HL-60/S4 treated with retinoic acid at 250 ng/mL for 4 days and 3 days (cell line): ENCODE measurements at regions not wholly inside any gene's neighbourhood (a gene's known extent, or its start where the extent isn't known, plus 50 kb on each side); places are given as distances from the start of the nearest gene placed in this dataset.
"Not testable (repeated sequence)": the region's sequence is repeated elsewhere in the genome, so short reads cannot be mapped to it uniquely, and the experiment has no call there.

ENCODE experiments used
- in situ Hi-C: fragments of 300-500 bp; cut with MboI; formaldehyde crosslinking; loops from 2 replicates; pipeline ENCODE4 v1.7.0; 2022; ENCODE audit warnings: low sequenced_read_pairs

GRCh38 chr22:25390297-25391240, 171.1 kb downstream of the CRYBB2 start:
- in situ Hi-C loops, result no loop called here

DNA sequence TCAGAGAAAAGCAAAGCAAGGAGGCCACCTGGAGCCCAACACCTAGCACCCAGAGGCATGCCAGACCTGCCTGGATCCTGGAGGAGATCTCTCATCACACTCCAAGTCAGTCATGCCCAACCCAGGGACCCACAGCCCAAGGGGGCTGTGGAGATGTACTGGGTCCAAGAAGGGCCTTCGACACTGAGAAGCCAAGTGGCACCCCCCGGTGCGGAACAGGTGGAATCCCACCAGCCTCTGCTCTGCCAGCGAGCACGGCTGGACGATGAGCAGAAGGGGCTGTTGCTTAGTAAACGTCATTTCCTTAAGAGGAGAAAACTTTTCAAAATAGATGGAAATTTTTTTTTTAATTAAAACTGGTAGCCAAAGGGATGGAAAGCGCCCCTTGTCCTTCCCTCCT, 171.9 kb upstream of the GRK3 start:
- in situ Hi-C loops, result no loop called here

DNA sequence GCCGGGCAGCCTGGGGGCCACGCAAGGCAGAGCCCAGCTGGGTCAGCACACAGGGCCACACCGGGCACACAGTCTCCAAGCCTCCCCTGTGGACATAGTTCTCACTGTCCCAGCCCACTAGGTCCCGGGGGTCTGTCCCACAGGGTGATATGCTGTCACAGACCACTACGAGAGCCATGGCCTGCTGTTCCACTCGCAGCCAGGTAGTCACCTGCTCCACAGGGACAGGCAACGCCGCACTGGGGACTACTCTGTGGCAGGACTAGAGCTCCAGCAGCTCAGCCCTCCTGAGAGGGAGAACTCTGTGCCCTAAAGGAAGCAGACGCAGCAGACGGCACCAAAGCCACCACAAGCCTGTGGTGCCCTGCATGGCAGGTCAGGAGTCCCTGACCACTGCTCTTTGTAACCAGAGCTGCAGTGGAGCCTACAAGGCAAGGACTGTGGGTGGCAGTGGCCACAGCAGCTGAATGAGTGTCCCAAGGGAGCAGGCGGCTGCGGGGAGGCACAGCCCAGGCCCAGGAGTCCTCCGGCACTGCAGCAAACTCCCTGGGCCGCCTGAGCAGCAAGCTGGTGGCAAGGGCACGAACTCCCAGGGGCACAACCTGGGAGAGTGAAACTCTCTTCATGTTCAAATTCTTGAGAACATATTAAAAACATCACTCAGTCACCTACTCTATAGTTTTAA, 171.2 kb upstream of the GRK3 start:
- in situ Hi-C loops, result no loop called here

DNA sequence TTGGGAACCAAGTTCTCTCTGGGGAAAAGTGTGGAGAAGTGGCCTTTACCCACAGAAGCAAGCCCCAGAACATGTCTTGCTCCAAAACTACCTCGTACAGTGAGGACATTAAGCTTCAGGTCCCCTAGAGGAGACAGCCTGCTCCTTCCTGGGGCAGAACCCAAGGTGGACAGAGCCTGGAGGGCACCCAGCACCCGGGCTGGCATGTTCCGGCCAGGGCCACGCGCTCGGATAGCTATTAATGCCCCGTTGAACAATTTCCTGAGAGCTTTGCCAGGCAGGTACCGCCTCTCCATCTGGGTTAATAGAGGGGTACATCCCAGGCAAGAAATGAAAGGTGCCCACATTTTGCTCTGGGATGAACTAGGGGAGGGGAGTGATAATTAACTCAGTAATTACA, 169.0 kb upstream of the GRK3 start:
- in situ Hi-C loops, result no loop called here

- in situ Hi-C loops, result no loop called here
Measured at GRCh38 chr22:25395915-25396314, 168.6 kb upstream of the GRK3 start.

DNA sequence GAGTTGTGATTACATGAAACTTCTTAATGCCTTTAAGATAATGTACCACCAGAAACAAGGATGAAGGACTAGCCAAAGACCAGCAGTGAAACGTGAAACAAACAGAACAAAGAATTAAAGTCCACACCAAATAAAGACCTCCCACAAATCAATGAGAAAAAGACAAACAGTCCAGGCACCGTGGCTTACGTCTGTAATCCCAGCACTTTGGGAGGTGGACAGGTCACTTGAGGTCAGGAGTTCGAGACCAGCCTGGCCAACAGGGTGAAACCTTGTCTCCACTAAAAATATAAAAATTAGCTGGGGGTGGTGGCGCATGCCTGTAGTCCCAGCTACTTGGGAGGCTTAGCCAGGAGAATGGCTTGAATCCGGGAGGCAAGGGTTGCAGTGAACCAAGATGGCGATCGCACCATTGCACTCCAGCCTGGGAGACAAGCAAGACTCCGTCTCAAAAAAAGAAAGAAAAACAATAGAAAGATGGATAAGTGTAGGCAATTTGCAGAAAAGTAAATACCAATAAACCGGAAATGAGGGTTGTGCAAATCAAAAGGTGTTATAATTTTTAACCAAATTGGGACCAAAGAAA, 167.8 kb upstream of the GRK3 start:
- in situ Hi-C loops, result no loop called here

DNA sequence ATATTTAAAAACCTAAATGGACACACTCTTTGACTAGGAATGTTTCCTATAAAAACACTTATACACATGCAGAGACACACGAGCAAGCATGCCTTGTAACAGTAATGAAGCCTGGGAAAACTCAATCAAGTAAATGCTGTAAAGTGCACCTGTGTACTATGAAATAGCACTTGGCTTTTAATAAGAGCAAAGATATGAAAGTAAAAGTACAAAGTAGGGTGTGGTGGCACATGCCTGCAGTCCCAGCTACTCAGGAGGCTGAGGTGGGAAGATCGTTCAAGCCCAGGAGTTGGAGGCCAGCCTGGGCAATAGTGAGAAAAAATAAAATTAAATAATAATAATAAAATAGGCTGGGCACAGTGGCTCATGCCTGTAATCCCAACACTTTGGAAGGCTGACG, 166.9 kb upstream of the GRK3 start:
- in situ Hi-C loops, result no loop called here

DNA sequence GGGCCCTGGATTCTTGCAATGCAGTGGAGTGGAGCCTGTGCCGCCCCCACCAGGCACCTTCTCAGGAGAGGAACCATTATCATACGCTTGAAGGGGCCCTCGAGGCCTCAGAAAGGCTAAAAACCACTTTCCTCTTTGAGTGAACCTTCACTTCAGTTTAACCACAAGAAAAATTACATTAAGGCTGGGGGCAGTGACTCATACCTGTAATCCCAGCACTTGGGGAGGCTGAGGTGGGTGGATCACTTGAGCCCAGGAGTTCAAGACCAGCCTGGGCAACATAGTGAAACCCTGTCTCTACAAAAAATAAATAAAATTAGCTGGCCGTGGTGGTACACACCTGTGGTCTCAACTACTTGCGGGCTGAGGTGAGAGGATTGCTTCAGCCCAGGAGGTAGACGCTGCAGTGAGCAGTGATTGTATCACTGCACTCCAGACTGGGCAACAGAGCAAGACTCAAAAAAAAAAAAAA, 165.8 kb upstream of the GRK3 start:
- in situ Hi-C loops, result not testable (repeated sequence)

DNA sequence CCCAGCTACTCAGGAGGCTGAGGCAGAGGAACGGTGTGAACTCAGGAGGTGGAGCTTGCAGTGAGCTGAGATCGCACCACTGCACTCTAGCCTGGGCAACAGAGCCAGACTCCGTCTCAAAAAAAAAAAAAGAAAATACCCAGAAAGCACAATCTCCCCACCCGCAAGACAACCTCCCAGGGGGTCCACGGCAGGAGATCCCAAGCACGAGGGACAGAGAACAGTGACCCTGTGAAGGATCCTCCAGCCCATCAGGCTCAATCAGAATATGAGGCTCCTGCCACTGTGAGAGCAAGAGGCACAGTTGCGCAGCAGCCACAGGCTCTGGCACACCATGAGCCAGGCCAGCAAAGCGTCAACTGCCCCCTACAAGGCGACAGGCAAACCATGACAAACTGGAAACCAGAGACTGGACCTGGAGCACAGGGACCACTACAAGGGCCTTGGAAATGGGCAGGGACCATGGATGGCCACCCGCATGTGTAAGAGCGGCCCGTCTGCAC, 164.8 kb upstream of the GRK3 start:
- in situ Hi-C loops, result no loop called here

- in situ Hi-C loops, result no loop called here
Measured at GRCh38 chr22:25402160-25402500, 162.3 kb upstream of the GRK3 start.

- in situ Hi-C loops, result no loop called here
Measured at GRCh38 chr22:25402501-25403283, 161.8 kb upstream of the GRK3 start.

DNA sequence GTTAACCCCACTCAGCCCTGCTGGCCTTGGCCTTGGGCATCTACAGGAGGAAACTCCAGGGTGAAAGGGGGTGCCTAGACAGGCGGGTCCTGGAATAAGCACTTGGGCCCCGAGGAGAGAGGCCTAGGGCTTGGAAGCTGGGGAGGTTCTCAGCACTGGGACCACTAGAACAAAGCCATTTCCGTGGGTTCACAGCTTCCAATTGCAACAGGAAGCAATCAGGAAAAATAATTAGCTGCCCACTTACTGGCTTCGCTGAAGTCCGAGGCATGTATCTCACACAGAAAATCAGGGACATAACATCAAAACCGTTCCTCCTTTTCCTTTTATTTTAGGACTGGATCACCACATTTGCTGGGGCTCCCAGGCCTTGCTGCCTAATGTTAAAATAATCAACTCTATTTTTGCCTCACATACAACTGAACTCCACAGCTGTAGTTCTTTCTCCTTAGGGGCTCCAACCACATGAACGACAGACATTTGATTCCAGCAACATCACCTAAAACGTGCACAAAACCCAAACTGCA, 161.1 kb upstream of the GRK3 start:
- in situ Hi-C loops, result no loop called here

DNA sequence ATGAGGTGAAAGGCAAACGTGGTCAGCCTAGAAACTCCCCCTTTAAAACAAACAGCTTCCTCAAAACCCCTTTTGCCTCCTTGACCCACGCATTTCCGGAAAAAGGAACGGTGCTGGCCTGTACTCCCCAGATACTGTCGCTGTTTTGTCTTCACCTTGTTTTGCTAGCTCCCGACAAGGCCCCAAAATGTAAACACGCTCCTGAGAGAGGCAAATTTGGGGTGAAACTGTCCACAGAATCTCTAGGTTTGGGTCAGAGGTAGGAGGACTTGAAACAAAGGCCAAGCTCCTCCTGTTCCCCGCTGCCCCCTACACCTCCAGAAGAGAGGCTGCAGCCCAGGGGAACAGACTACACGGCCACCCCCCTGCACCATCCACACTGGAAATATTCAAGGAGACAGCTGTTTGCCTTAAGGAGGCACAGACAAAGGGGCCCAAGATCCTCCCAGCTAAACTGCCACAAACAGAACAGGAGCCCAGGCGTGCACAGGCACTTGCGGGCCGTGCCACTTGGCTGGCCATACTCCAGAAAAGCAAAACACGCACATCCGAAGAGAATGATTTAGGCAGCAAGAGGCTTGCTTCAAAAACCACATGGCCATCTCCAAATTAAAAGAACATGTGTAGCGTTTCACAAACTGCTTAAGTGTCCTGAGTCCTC, 160.5 kb upstream of the GRK3 start:
- in situ Hi-C loops, result no loop called here

- in situ Hi-C loops, result no loop called here
Measured at GRCh38 chr22:25404556-25404927, 159.9 kb upstream of the GRK3 start.

GRCh38 chr22:25404928-25405816, 159.3 kb upstream of the GRK3 start:
- in situ Hi-C loops, result no loop called here

DNA sequence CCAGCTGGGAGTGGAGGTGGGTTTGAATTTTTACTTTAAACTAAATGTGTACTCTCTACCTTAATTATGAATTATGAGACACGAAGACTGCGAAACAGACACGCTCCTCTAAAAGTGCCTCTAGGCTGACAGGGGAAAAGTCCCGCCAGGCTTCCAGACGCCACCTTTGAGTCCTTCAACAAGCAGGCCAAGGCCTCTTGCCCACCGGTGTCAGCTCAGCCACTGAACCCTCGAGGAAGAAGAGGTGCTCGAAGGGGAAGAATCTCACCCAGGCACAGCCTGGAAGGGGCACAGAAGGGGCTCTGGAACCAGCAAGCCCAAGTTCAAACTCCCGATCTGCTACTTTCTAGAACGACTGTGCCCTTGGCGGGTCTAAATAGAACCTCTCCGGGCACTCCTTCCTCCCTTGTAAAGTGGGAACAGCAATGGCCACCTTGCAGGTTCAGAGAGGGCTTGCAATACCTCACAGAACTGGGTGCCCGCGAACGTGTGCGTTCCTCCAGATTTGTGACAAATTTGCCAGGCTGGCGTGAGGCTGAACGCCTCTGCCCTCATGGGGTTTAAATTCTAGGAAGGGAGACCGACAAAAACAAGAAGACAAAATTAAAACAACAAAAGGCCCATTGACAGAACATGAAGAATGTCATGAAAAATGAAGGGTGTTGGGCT, 158.5 kb upstream of the GRK3 start:
- in situ Hi-C loops, result no loop called here

- in situ Hi-C loops, result no loop called here
Measured at GRCh38 chr22:25406510-25407210, 157.8 kb upstream of the GRK3 start.

DNA sequence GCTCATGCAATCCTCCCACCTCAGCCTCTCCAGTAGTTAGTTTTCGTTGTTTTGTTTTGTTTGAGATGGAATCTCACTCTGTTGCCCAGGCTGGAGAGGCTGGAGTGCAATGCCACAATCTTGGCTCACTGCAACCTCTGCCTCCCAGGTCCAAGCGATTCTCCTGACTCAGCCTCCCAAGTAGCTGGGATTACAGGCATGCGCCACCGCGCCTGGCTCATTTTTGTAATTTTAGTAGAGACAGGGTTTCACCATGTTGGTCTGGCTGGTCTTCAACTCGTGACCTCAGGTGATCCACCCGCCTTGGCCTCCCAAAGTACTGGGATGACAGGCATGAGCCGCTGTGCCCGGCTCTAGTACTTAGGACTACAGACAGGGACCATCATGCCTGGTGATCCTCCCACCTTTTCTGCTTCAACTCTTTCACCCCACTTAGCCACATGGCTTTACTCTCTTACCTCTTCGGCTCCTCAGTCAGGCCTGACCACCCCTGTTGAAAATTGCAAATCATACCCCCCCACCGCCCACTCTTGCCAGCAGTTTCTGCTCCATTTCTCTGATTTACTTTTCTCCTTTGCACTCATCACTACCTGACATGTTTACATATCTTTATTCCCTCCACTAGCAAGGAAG, 157.1 kb upstream of the GRK3 start:
- in situ Hi-C loops, result no loop called here
